Type B pancreatic cell (in vitro differentiated cells): ENCODE measurements at regions not wholly inside any gene's neighbourhood (a gene's known extent, or its start where the extent isn't known, plus 50 kb on each side); places are given as distances from the start of the nearest gene placed in this dataset.
"Not testable (repeated sequence)": the region's sequence is repeated elsewhere in the genome, so short reads cannot be mapped to it uniquely, and the experiment has no call there.

ENCODE experiments used
- DNase-seq: peaks from one replicate; pipeline ENCODE4 v3.0.0; 2021; ENCODE audit warnings: mixed read lengths; ENCODE audit not compliant: unreplicated experiment; ENCODE audit errors: extremely low spot score
- H3K27ac Mint-ChIP-seq: 2 replicates; pipeline ENCODE4 v1.8.0; 2021; ENCODE audit warnings: mild to moderate bottlenecking, mixed read lengths
- H3K27me3 Mint-ChIP-seq: 2 replicates; pipeline ENCODE4 v1.8.0; 2021; ENCODE audit warnings: mixed read lengths
- H3K36me3 Mint-ChIP-seq: 2 replicates; pipeline ENCODE4 v1.8.0; 2021; ENCODE audit warnings: mixed read lengths
- H3K4me1 Mint-ChIP-seq: one replicate; pipeline ENCODE4 v1.8.0; 2021; ENCODE audit warnings: mixed read lengths; ENCODE audit not compliant: unreplicated experiment
- H3K4me3 Mint-ChIP-seq: 2 replicates; pipeline ENCODE4 v1.8.0; 2021; ENCODE audit warnings: mild to moderate bottlenecking, mixed read lengths
- H3K9me3 Mint-ChIP-seq: 2 replicates; pipeline ENCODE4 v1.8.0; 2021; ENCODE audit warnings: mixed read lengths

DNA sequence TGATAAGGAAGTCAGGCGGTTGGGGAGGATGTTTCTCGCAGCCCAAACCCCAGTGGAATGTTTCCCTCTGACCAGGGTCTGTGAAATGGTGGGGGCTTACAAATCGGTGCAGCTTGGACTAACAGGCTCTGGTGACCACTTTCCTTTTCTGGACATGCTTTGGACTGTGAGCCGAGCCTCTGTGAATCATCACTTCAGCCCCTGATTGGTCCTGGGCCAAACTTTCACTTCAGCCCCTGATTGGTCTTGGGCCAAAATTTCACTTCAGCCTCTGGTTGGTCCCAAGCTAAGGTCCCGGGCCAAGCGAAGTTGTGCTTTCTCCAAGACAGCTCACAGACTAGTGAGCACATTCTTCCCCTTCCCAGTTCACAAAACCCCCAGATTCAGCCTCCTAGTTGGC lies 223.7 kb upstream of the ANKRD20A1 start:
- not testable (repeated sequence) for H3K4me3 Mint-ChIP-seq, DNase-seq, H3K9me3 Mint-ChIP-seq, H3K27ac Mint-ChIP-seq, H3K27me3 Mint-ChIP-seq, H3K4me1 Mint-ChIP-seq, H3K36me3 Mint-ChIP-seq

DNA sequence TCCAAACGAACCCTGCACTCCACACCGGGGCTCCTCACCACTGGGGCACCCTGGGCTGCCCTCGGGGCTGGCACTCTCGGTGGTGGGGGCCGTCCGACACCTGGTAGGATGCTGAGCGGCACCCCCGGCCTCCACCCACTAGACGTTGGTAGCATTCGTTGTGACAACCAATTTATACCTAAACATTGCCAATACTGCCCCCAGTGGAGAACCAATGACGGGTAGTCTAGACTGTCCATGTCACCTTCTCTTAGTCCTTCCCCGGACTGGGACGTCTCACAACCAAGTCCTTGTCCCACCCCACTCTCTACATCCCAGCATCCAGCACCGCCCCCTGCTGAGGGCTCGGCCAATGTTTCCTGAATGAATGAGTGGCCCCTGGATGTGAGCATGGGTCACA lies 246.8 kb upstream of the ANKRD20A1 start:
- not testable (repeated sequence) for H3K4me1 Mint-ChIP-seq, H3K27me3 Mint-ChIP-seq, H3K36me3 Mint-ChIP-seq, H3K27ac Mint-ChIP-seq, H3K4me3 Mint-ChIP-seq, DNase-seq, H3K9me3 Mint-ChIP-seq

DNA sequence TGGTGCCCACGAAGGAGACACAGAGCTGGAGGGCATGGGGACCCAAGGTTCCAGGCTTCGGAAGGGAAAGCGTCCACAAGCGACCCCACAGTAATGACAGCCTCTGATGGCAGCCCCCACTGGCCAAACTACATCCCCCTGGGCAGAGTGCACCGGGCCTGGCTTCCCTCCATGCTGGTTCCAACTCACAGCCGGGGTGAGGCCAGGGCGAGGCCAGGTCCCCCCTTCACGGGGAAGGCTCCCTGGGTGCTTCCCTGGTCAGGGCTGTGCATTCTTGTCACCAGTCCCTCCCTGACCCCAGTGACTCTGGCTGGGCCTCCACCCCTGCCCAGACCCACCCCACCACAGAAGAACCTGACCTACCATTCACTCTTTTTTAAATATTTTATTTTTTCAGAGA lies 248.9 kb upstream of the ANKRD20A1 start:
- not testable (repeated sequence) for H3K9me3 Mint-ChIP-seq, H3K27me3 Mint-ChIP-seq, H3K27ac Mint-ChIP-seq, DNase-seq, H3K36me3 Mint-ChIP-seq, H3K4me1 Mint-ChIP-seq, H3K4me3 Mint-ChIP-seq

- not testable (repeated sequence) for H3K36me3 Mint-ChIP-seq, H3K4me1 Mint-ChIP-seq, H3K27me3 Mint-ChIP-seq, H3K27ac Mint-ChIP-seq, H3K9me3 Mint-ChIP-seq, H3K4me3 Mint-ChIP-seq, DNase-seq
Measured at GRCh38 chr9:67609435-67609834, 249.3 kb upstream of the ANKRD20A1 start.

DNA sequence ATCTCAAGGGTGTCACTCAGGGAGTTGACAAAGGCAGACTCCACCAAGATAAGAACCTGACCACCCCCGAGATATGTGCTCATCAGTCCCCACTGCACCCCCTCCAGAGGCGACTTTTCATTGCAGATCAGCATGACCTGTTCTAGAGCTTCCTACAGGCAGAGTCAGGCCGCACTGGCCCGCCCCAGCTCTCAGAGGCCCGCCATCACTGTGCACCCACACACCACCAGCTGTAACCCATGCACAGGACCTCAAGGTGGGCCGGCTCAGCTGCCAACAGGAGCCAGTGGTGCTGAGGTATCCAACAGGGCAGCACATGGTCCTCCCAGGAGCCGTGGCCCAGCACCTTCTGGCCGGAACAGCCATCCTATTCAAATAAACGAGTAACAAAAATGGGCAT lies 253.6 kb upstream of the ANKRD20A1 start:
- H3K4me3 Mint-ChIP-seq, H3K27me3 Mint-ChIP-seq, H3K4me1 Mint-ChIP-seq, DNase-seq, H3K36me3 Mint-ChIP-seq, H3K9me3 Mint-ChIP-seq, H3K27ac Mint-ChIP-seq: not testable (repeated sequence)

DNA sequence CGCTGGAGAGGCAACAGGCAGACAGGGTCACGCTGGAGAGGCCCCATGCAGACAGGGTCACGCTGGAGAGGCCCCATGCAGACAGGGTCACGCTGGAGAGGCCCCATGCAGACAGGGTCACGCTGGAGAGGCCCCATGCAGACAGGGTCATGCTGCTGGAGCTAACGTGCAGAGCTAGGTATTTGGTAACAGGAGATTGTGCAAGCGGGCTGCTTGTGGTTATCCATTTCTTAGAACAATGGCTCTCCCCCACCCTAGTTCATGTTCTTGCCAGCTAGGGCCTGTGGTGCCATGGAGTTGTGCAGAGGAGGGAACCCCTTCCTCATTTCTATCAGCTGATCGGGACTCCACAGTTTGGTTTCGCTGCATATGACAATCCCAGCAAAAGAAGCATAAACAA lies 255.1 kb upstream of the ANKRD20A1 start:
- H3K27ac Mint-ChIP-seq, H3K27me3 Mint-ChIP-seq, H3K9me3 Mint-ChIP-seq, H3K36me3 Mint-ChIP-seq, H3K4me3 Mint-ChIP-seq, DNase-seq, H3K4me1 Mint-ChIP-seq: not testable (repeated sequence)

GRCh38 chr9:67592424-67592823 lies 266.3 kb upstream of the ANKRD20A1 start:
- H3K27me3 Mint-ChIP-seq, H3K4me3 Mint-ChIP-seq, H3K27ac Mint-ChIP-seq, H3K4me1 Mint-ChIP-seq, H3K36me3 Mint-ChIP-seq, DNase-seq, H3K9me3 Mint-ChIP-seq: not testable (repeated sequence)

DNA sequence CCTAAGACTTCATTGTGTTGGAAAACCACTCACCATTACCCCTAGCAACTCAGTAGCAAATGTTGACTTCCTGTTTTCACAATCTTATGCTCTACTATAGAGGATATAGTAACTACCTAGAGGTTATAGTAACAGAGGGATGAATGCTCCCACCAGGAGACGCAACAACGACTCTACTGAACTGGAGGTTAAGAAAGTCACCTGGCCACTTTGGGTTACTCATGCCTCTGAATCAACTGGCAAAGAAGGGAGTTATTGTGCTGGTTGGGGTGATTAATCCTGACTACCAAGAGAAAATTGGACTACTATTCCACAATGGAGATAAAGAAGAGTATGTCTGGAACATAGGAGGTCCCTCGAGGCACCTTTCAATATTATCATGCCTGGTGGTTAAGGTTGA lies 302.9 kb upstream of the ANKRD20A1 start:
- not testable (repeated sequence) for H3K27me3 Mint-ChIP-seq, H3K4me1 Mint-ChIP-seq, H3K27ac Mint-ChIP-seq, H3K9me3 Mint-ChIP-seq, DNase-seq, H3K36me3 Mint-ChIP-seq, H3K4me3 Mint-ChIP-seq

GRCh38 chr9:67550044-67550443 lies 308.7 kb upstream of the ANKRD20A1 start:
- not testable (repeated sequence) for H3K27ac Mint-ChIP-seq, H3K27me3 Mint-ChIP-seq, H3K36me3 Mint-ChIP-seq, H3K4me1 Mint-ChIP-seq, H3K4me3 Mint-ChIP-seq, DNase-seq, H3K9me3 Mint-ChIP-seq

DNA sequence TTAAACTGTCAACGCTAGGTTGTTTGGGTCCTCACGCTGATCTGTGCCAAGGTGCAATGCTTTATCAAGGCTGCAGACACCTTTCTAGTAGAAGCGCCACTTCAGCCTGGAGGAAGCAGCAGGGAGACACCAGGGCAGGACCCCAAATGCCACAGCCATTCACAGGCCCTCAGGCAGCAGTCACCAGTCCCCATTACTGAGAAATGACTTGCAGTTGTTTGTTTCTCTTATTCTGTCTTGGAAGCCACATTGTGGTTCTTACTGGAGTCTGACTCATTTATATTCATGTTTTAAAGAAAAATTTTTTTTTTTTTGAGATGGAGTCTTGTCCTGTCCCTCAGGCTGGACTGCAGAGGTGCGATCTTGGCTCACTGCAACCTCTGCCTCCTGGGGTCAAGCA lies 328.9 kb upstream of the ANKRD20A1 start:
- H3K4me1 Mint-ChIP-seq, DNase-seq, H3K27ac Mint-ChIP-seq, H3K4me3 Mint-ChIP-seq, H3K9me3 Mint-ChIP-seq, H3K27me3 Mint-ChIP-seq, H3K36me3 Mint-ChIP-seq: not testable (repeated sequence)

GRCh38 chr9:67516938-67517337 lies 341.8 kb upstream of the ANKRD20A1 start:
- H3K27ac Mint-ChIP-seq, H3K27me3 Mint-ChIP-seq, H3K4me1 Mint-ChIP-seq, H3K4me3 Mint-ChIP-seq, DNase-seq, H3K9me3 Mint-ChIP-seq, H3K36me3 Mint-ChIP-seq: not testable (repeated sequence)

DNA sequence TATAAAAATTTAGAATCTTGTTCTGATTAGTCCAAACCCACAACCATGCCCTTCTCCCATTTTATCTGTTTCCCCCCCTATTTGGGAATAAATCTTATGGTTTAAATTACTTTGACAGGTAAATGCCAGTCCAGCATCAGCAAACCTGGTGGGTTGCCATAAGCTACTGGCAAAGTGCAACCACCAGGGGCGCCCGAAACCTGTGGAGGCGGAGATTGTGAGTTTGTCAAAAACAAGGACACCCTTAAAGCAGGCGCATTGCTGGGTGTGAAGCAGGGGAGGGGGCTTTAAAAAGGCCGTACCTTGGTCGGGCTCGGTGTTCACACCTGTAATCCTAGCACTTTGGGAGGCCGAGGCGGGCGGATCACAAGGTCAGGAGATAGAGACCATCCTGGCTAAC lies 344.1 kb upstream of the ANKRD20A1 start:
- H3K27me3 Mint-ChIP-seq, H3K9me3 Mint-ChIP-seq, H3K27ac Mint-ChIP-seq, H3K4me3 Mint-ChIP-seq, DNase-seq, H3K4me1 Mint-ChIP-seq, H3K36me3 Mint-ChIP-seq: not testable (repeated sequence)

DNA sequence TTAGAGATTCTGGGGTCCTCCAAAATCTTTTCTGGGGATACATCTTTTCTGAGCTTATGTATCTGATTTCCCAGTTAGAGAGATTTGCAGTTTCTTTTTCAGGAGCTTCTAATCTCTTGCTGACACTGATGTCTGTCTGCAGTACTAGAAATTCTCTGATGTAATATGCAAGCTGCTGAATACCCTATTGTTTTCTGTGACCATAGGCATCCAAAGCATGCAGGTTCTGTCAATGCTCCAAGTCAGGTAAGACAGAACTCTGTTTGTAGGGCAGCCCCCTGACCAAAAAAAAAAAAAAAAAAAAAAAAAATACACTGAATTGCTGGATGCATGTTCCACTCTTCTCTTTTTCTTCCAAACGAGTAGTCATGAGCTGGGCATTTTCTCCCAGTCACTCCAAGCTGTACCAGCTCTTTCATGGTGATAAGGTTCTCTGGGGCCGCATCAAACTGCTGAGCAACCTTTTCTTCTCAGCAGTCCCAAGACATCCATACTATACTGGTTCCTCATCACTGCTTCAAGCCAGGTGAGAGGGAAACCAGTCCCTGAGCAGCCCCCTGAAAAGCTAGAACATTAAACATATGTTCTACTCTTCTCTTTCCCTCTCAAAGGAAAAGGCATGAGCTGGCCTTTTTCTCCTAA lies 354.9 kb upstream of the ANKRD20A1 start:
- not testable (repeated sequence) for DNase-seq, H3K9me3 Mint-ChIP-seq, H3K4me3 Mint-ChIP-seq, H3K27me3 Mint-ChIP-seq, H3K27ac Mint-ChIP-seq, H3K4me1 Mint-ChIP-seq, H3K36me3 Mint-ChIP-seq

GRCh38 chr9:67492028-67492427 lies 366.7 kb upstream of the ANKRD20A1 start:
- H3K36me3 Mint-ChIP-seq, H3K9me3 Mint-ChIP-seq, H3K27ac Mint-ChIP-seq, H3K4me3 Mint-ChIP-seq, H3K27me3 Mint-ChIP-seq, H3K4me1 Mint-ChIP-seq, DNase-seq: not testable (repeated sequence)

GRCh38 chr9:67477465-67477864 lies 381.3 kb upstream of the ANKRD20A1 start:
- not testable (repeated sequence) for H3K4me3 Mint-ChIP-seq, H3K27ac Mint-ChIP-seq, H3K27me3 Mint-ChIP-seq, DNase-seq, H3K4me1 Mint-ChIP-seq, H3K9me3 Mint-ChIP-seq, H3K36me3 Mint-ChIP-seq
